ENCODE measurements at regions not wholly inside any gene's neighbourhood (a gene's known extent, or its start where the extent isn't known, plus 50 kb on each side); places are given as distances from the start of the nearest gene placed in this dataset.

DNA sequence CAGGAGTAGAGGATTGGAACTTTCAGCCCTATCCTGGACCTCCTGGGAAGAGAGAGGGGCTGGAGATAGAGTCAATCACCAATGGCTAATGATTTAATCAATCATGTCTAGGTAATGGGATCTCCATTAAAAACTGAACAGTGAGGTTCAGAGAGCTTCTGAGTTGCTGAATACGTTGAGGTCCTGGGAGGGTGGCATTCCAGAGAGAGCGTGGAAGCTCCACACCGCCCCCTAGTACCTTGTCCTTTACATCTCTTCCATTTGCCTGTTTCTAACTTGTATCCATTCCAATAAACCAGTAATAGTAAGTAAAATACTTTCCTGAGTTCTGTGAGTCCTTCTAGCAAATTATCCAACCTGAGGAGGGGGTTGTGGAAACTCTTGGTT lies 101.7 kb downstream of the B3GNT2 start (continued):
- TF ChIP-seq, protein P1, sequence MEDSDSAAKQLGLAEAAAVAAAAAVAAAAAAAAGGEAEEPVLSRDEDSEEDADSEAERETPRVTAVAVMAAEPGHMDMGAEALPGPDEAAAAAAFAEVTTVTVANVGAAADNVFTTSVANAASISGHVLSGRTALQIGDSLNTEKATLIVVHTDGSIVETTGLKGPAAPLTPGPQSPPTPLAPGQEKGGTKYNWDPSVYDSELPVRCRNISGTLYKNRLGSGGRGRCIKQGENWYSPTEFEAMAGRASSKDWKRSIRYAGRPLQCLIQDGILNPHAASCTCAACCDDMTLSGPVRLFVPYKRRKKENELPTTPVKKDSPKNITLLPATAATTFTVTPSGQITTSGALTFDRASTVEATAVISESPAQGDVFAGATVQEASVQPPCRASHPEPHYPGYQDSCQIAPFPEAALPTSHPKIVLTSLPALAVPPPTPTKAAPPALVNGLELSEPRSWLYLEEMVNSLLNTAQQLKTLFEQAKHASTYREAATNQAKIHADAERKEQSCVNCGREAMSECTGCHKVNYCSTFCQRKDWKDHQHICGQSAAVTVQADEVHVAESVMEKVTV (CRISPR knock-in tag; IDR thresholded peaks at IDR 0.05): peak; percentile 52; the same call in 1 of the 2 replicates
- TF ChIP-seq NEUROD1 (IDR thresholded peaks at IDR 0.05; ENCODE audit: borderline replicate concordance, low read depth, low read length, partially characterized antibody): no peak
- TF ChIP-seq ZNF24 (IDR thresholded peaks at IDR 0.05): no peak
- TF ChIP-seq SP1 (CRISPR knock-in tag; IDR thresholded peaks at IDR 0.05): 0 out of 2 replicates have a peak, but pooled peaks have one; percentile 30
- no peak for TF ChIP-seq U2AF2 (optimal IDR thresholded peaks at IDR 0.05; ENCODE audit: low read depth, low read length)
- 0 out of 2 replicates have a peak, but pooled peaks have one; percentile 16 for TF ChIP-seq MAFK (IDR thresholded peaks at IDR 0.05; ENCODE audit: low read length)
- no peak for TF ChIP-seq ZNF175 (CRISPR knock-in tag; IDR thresholded peaks at IDR 0.05; ENCODE audit: low read depth)
- TF ChIP-seq ZNF764 (CRISPR knock-in tag; IDR thresholded peaks at IDR 0.05; ENCODE audit: low read depth): no peak
- TF ChIP-seq, protein P2, sequence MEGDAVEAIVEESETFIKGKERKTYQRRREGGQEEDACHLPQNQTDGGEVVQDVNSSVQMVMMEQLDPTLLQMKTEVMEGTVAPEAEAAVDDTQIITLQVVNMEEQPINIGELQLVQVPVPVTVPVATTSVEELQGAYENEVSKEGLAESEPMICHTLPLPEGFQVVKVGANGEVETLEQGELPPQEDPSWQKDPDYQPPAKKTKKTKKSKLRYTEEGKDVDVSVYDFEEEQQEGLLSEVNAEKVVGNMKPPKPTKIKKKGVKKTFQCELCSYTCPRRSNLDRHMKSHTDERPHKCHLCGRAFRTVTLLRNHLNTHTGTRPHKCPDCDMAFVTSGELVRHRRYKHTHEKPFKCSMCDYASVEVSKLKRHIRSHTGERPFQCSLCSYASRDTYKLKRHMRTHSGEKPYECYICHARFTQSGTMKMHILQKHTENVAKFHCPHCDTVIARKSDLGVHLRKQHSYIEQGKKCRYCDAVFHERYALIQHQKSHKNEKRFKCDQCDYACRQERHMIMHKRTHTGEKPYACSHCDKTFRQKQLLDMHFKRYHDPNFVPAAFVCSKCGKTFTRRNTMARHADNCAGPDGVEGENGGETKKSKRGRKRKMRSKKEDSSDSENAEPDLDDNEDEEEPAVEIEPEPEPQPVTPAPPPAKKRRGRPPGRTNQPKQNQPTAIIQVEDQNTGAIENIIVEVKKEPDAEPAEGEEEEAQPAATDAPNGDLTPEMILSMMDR (IDR thresholded peaks at IDR 0.05 in 2 of 3, conservative IDR thresholded peaks at IDR 0.05 in 1 of 3; ENCODE audit: insufficient read depth in 2 of 3, low read depth in 1 of 3, low read length in 3 of 3): peak; percentile 70 to 86 (median 85)
- TF ChIP-seq SNIP1 (IDR thresholded peaks at IDR 0.05; ENCODE audit: low read depth): no peak
- TF ChIP-seq ZNF165 (CRISPR knock-in tag; IDR thresholded peaks at IDR 0.05; ENCODE audit: borderline replicate concordance): no peak
- TF ChIP-seq, protein P3, sequence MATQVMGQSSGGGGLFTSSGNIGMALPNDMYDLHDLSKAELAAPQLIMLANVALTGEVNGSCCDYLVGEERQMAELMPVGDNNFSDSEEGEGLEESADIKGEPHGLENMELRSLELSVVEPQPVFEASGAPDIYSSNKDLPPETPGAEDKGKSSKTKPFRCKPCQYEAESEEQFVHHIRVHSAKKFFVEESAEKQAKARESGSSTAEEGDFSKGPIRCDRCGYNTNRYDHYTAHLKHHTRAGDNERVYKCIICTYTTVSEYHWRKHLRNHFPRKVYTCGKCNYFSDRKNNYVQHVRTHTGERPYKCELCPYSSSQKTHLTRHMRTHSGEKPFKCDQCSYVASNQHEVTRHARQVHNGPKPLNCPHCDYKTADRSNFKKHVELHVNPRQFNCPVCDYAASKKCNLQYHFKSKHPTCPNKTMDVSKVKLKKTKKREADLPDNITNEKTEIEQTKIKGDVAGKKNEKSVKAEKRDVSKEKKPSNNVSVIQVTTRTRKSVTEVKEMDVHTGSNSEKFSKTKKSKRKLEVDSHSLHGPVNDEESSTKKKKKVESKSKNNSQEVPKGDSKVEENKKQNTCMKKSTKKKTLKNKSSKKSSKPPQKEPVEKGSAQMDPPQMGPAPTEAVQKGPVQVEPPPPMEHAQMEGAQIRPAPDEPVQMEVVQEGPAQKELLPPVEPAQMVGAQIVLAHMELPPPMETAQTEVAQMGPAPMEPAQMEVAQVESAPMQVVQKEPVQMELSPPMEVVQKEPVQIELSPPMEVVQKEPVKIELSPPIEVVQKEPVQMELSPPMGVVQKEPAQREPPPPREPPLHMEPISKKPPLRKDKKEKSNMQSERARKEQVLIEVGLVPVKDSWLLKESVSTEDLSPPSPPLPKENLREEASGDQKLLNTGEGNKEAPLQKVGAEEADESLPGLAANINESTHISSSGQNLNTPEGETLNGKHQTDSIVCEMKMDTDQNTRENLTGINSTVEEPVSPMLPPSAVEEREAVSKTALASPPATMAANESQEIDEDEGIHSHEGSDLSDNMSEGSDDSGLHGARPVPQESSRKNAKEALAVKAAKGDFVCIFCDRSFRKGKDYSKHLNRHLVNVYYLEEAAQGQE (IDR thresholded peaks at IDR 0.05; ENCODE audit: borderline replicate concordance): peak; percentile 60; the same call in 1 of the 2 replicates
- TF ChIP-seq, protein P3 (CRISPR knock-in tag; IDR thresholded peaks at IDR 0.05; ENCODE audit: low read depth): no peak
- no peak for TF ChIP-seq ZNF134 (CRISPR knock-in tag; conservative IDR thresholded peaks at IDR 0.05)
- TF ChIP-seq, protein P4, sequence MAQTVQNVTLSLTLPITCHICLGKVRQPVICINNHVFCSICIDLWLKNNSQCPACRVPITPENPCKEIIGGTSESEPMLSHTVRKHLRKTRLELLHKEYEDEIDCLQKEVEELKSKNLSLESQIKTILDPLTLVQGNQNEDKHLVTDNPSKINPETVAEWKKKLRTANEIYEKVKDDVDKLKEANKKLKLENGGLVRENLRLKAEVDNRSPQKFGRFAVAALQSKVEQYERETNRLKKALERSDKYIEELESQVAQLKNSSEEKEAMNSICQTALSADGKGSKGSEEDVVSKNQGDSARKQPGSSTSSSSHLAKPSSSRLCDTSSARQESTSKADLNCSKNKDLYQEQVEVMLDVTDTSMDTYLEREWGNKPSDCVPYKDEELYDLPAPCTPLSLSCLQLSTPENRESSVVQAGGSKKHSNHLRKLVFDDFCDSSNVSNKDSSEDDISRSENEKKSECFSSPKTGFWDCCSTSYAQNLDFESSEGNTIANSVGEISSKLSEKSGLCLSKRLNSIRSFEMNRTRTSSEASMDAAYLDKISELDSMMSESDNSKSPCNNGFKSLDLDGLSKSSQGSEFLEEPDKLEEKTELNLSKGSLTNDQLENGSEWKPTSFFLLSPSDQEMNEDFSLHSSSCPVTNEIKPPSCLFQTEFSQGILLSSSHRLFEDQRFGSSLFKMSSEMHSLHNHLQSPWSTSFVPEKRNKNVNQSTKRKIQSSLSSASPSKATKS (CRISPR knock-in tag; IDR thresholded peaks at IDR 0.05): no peak
- no peak for TF ChIP-seq EZH2 (IDR thresholded peaks at IDR 0.05; ENCODE audit: borderline replicate concordance, low read depth, low read length)
